Neuronal stem cell (in vitro differentiated cells): ENCODE measurements at regions not wholly inside any gene's neighbourhood (a gene's known extent, or its start where the extent isn't known, plus 50 kb on each side); places are given as distances from the start of the nearest gene placed in this dataset.

Experiments used
- DNase-seq: peaks from one replicate; pipeline ENCODE4 v3.0.0-alpha.2; 2013; ENCODE audit warnings: low spot score
- H2AFZ ChIP-seq: one replicate; pipeline ENCODE4 v1.6.1; 2013; ENCODE audit warnings: mild to moderate bottlenecking, low read length, inconsistent platforms
- H2AK5ac ChIP-seq: 2 replicates; pipeline ENCODE4 v1.6.1; 2013; ENCODE audit warnings: low read depth, mild to moderate bottlenecking, inconsistent platforms, low read length, moderate library complexity, mixed read lengths
- H2BK120ac ChIP-seq: 2 replicates; pipeline ENCODE4 v1.6.1; 2013; ENCODE audit warnings: low read depth, mild to moderate bottlenecking, inconsistent platforms, low read length, moderate library complexity, mixed read lengths
- H2BK12ac ChIP-seq: one replicate; pipeline ENCODE4 v1.6.1; 2013; ENCODE audit warnings: low read length, inconsistent platforms
- H2BK15ac ChIP-seq: 2 replicates; pipeline ENCODE4 v1.6.1; 2013; ENCODE audit warnings: mild to moderate bottlenecking, low read length, inconsistent platforms, mixed read lengths
- H2BK5ac ChIP-seq: one replicate; pipeline ENCODE4 v1.6.1; 2013; ENCODE audit warnings: inconsistent platforms, mild to moderate bottlenecking, low read length, moderate library complexity
- H3K14ac ChIP-seq: one replicate; pipeline ENCODE4 v1.6.1; 2013; ENCODE audit warnings: low read length, inconsistent platforms
- H3K18ac ChIP-seq: 2 replicates; pipeline ENCODE4 v1.6.1; 2013; ENCODE audit warnings: low read length, inconsistent platforms
- H3K23ac ChIP-seq: 2 replicates; pipeline ENCODE4 v1.6.1; 2013; ENCODE audit warnings: low read depth, mild to moderate bottlenecking, mixed read lengths, low read length, inconsistent platforms; ENCODE audit not compliant: poor library complexity
- H3K27ac ChIP-seq: replicated peaks from 3 replicates; pipeline ENCODE4 v1.5.1; 2013; ENCODE audit warnings: low read length, inconsistent platforms
- H3K27me3 ChIP-seq, 3 experiments: 2 replicates each; pipeline ENCODE4 v1.6.1; 2013; ENCODE audit warnings: low read length in 3 of 3, mild to moderate bottlenecking in 2 of 3, inconsistent platforms in 1 of 3, low read depth in 1 of 3, mixed read lengths in 1 of 3, moderate library complexity in 1 of 3; ENCODE audit not compliant: control insufficient read depth in 3 of 3, insufficient read depth in 3 of 3
- H3K36me3 ChIP-seq, 2 donors: replicated peaks in 1 of 2; 2 replicates each; pipeline ENCODE4 v1.6.1; 2013; ENCODE audit warnings: low read length in 2 of 2; ENCODE audit not compliant: control insufficient read depth in 2 of 2, insufficient read depth in 2 of 2
- H3K4ac ChIP-seq: 2 replicates; pipeline ENCODE4 v1.6.1; 2013; ENCODE audit warnings: inconsistent platforms, mild to moderate bottlenecking, low read length, moderate library complexity
- H3K4me1 ChIP-seq, 2 donors: 1 replicate in 1 of 2; 2 replicates in 1 of 2; pipeline ENCODE4 v1.6.1; 2013; ENCODE audit warnings: low read length in 2 of 2, low read depth in 1 of 2; ENCODE audit not compliant: control insufficient read depth in 2 of 2, insufficient read depth in 1 of 2
- H3K4me2 ChIP-seq: one replicate; pipeline ENCODE4 v1.6.1; 2013; ENCODE audit warnings: mild to moderate bottlenecking, low read length, inconsistent platforms; ENCODE audit not compliant: insufficient read depth, poor library complexity, severe bottlenecking
- H3K4me3 ChIP-seq, 2 donors: 2 replicates each; pipeline ENCODE4 v1.5.1; 2013; ENCODE audit warnings: low read length in 2 of 2, mild to moderate bottlenecking in 2 of 2, inconsistent platforms in 1 of 2, moderate library complexity in 1 of 2
- H3K79me1 ChIP-seq: one replicate; pipeline ENCODE4 v1.6.1; 2013; ENCODE audit warnings: low read depth, mild to moderate bottlenecking, inconsistent platforms, low read length, moderate library complexity
- H3K9ac ChIP-seq: one replicate; pipeline ENCODE4 v1.6.1; 2013; ENCODE audit warnings: mild to moderate bottlenecking, low read depth, low read length, inconsistent platforms; ENCODE audit not compliant: poor library complexity
- H3K9me3 ChIP-seq, 2 donors: replicated peaks in 1 of 2; 2 replicates each; pipeline versions ENCODE3 to v1.6.1; 2013; ENCODE audit warnings: low read length in 2 of 2, mild to moderate bottlenecking in 2 of 2, inconsistent platforms in 1 of 2, low read depth in 1 of 2, mixed read lengths in 1 of 2, moderate library complexity in 1 of 2; ENCODE audit not compliant: control insufficient read depth in 2 of 2, insufficient read depth in 1 of 2
- H4K8ac ChIP-seq: one replicate; pipeline ENCODE4 v1.6.1; 2013; ENCODE audit warnings: low read depth, mild to moderate bottlenecking, inconsistent platforms, low read length, moderate library complexity
- H4K91ac ChIP-seq: one replicate; pipeline ENCODE4 v1.6.1; 2013; ENCODE audit warnings: low read length, low read depth, mild to moderate bottlenecking, inconsistent platforms; ENCODE audit not compliant: poor library complexity
- WGBS, 2 donors: extraction: QIAGEN DNeasy Blood & Tissue Kit; methylation state at CpG; one replicate each; pipeline ENCODE4 v1.1.7; 2013; ENCODE audit warnings: missing lambda C conversion rate in 2 of 2, mixed read lengths in 1 of 2; ENCODE audit not compliant: insufficient read length in 2 of 2, insufficient replicate concordance in 1 of 2; ENCODE audit errors: extremely low coverage in 2 of 2; 5-methylcytosine and 5-hydroxymethylcytosine counted together

- Histone ChIP-seq H2AK5ac (no peak overlapping the region), H4K8ac (no peak overlapping the region), H3K27me3 (no peaks in the 10 kb centered on the region), H3K14ac (no peak overlapping the region), H3K4me1 (peaks cover 0 to 3% of the 10 kb centered on the region in 2 donors), H2BK12ac (no peak overlapping the region), H3K79me1 (no peaks in the 10 kb centered on the region), H3K9me3 (no peaks in the 10 kb centered on the region), H4K91ac (no peak overlapping the region), H2BK5ac (no peak overlapping the region), H2BK15ac (no peak overlapping the region), H2AFZ (no peak overlapping the region), H3K18ac (no peak overlapping the region), H3K36me3 (no peaks in the 10 kb centered on the region), H2BK120ac (no peak overlapping the region), H3K4ac (no peak overlapping the region), H3K4me2 (no peak overlapping the region), H3K9ac (no peak overlapping the region), H3K27ac (no peak overlapping the region), H3K4me3 (no peak overlapping the region), H3K23ac (no peak overlapping the region)
- DNase-seq = no peak
- no CpG with 5 or more reads among the region's 6 CpGs for WGBS, 2 donors
These were observed 186.7 kb downstream of the TMEM38B start for GRCh38 chr9:105881021-105881420.

- Histone ChIP-seq H3K4me1 (peaks cover 0 to 6% of the 10 kb centered on the region in 2 donors), H2AFZ (no peak overlapping the region), H3K9ac (no peak overlapping the region), H3K4me3 (no peak overlapping the region), H3K79me1 (no peaks in the 10 kb centered on the region), H4K8ac (no peak overlapping the region), H3K36me3 (no peaks in the 10 kb centered on the region), H2BK15ac (no peak overlapping the region), H3K14ac (no peak overlapping the region), H3K27me3 (no peaks in the 10 kb centered on the region), H3K27ac (no peak overlapping the region), H3K4ac (no peak overlapping the region), H2BK120ac (no peak overlapping the region), H3K18ac (no peak overlapping the region), H3K9me3 (no peaks in the 10 kb centered on the region), H4K91ac (no peak overlapping the region), H2BK12ac (no peak overlapping the region), H2AK5ac (no peak overlapping the region), H2BK5ac (no peak overlapping the region), H3K4me2 (no peak overlapping the region), H3K23ac (no peak overlapping the region)
- WGBS, 2 donors = no CpG with 5 or more reads among the region's 10 CpGs
- peak; percentile 63 for DNase-seq
These were observed 187.5 kb downstream of the TMEM38B start for GRCh38 chr9:105881654-105882349.

- Histone ChIP-seq H2BK15ac (no peak overlapping the region), H2BK5ac (no peak overlapping the region), H4K8ac (no peak overlapping the region), H3K14ac (no peak overlapping the region), H3K36me3 (no peaks in the 10 kb centered on the region), H3K9ac (no peak overlapping the region), H3K4me1 (peaks cover 0 to 3% of the 10 kb centered on the region in 2 donors), H2AFZ (no peak overlapping the region), H3K27me3 (no peaks in the 10 kb centered on the region), H3K18ac (no peak overlapping the region), H3K79me1 (no peaks in the 10 kb centered on the region), H2BK12ac (no peak overlapping the region), H3K9me3 (no peaks in the 10 kb centered on the region), H3K4ac (no peak overlapping the region), H3K23ac (no peak overlapping the region), H2BK120ac (no peak overlapping the region), H4K91ac (no peak overlapping the region), H3K4me2 (no peak overlapping the region), H3K4me3 (no peak overlapping the region), H2AK5ac (no peak overlapping the region), H3K27ac (no peak overlapping the region)
- WGBS, 2 donors = no CpG with 5 or more reads among the region's 2 CpGs
- DNase-seq = no peak
These were observed 189.5 kb downstream of the TMEM38B start for GRCh38 chr9:105883847-105884246.

GRCh38 chr9:105884416-105884815, 190.1 kb downstream of the TMEM38B start:
- no CpG with 5 or more reads among the region's 3 CpGs for WGBS, 2 donors
- Histone ChIP-seq H3K14ac (no peak overlapping the region), H3K9ac (no peak overlapping the region), H2AFZ (no peak overlapping the region), H3K4me3 (no peak overlapping the region), H2BK12ac (no peak overlapping the region), H4K8ac (no peak overlapping the region), H3K23ac (no peak overlapping the region), H3K4ac (no peak overlapping the region), H3K27me3 (no peaks in the 10 kb centered on the region), H2BK120ac (no peak overlapping the region), H3K4me1 (peaks cover 0 to 3% of the 10 kb centered on the region in 2 donors), H3K27ac (no peak overlapping the region), H2AK5ac (no peak overlapping the region), H2BK5ac (no peak overlapping the region), H3K18ac (no peak overlapping the region), H3K4me2 (no peak overlapping the region), H4K91ac (no peak overlapping the region), H2BK15ac (no peak overlapping the region), H3K79me1 (no peaks in the 10 kb centered on the region), H3K36me3 (no peaks in the 10 kb centered on the region), H3K9me3 (no peaks in the 10 kb centered on the region)
- no peak for DNase-seq
